ENCODE measurements at regions not wholly inside any gene's neighbourhood (a gene's known extent, or its start where the extent isn't known, plus 50 kb on each side); places are given as distances from the start of the nearest gene placed in this dataset.
"Not testable (repeated sequence)": the region's sequence is repeated elsewhere in the genome, so short reads cannot be mapped to it uniquely, and the experiment has no call there.

GRCh38 chr2:173568054-173568453, 213.4 kb downstream of the CDCA7 start:
- intact Hi-C loops (cut with DNase I) = no loop called here
- 58 to 62% methylated on average over 3 of the region's 3 CpGs for WGBS, 2 donors
- TF ChIP-seq POLR2A (IDR thresholded peaks at IDR 0.05) (no peak), CTCF (IDR thresholded peaks at IDR 0.05) (no peak)
- peaks cover 16 to 50% (median 19%) of the 10 kb centered on the region in 3 donors for H3K4me1 ChIP-seq
- H3K27me3 ChIP-seq = no peaks in the 10 kb centered on the region
- H3K9me3 ChIP-seq = no peaks in the 10 kb centered on the region
- DNase-seq = no peak
- no peaks in the 10 kb centered on the region for H3K36me3 ChIP-seq
- peak overlapping the region in 2 of 4 donors; percentile 28 to 44 for H3K27ac ChIP-seq
- no peak overlapping the region for H3K4me3 ChIP-seq

DNA sequence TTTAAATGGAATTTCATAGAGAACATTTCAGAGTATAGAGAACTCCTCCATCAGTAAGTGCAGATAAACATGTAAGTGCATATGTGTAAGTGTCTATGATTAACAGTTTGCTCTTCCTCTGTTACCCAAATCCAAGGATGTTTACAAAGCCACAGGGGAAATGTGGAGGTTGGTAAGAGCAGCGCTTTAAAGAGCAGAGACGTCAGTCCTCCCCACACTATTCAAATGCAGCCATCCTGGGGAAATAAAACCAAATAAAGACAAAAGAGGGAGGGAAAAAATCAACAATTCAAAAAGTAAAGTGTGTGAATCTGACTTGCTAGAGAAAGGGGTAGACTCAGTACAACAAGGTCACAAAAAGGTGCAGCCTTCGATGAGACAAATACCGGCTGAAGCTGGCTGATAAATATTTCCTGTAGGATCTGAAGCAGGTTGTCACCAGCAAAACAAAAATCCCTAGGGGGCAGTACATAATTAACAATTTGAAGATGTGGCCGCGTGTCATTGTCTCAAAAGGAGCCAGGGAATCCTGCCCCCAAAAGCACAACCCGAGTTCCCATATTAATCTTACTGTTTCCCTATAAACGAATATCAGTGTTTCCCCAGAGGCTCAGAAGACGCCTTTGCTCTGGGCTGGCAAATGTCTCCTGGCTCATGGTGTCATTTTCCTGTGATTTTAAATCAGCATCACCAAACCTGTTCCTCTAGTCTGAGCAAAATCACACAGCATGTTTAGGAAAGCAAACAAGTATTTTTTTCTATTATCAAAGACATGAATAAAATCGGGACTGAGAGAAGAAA, 216.5 kb downstream of the CDCA7 start:
- Histone ChIP-seq H3K27me3 (no peaks in the 10 kb centered on the region), H3K36me3 (no peaks in the 10 kb centered on the region), H3K4me1 (peaks cover 17 to 68% (median 19%) of the 10 kb centered on the region in 3 donors), H3K27ac (peak overlapping the region in 3 of 4 donors; percentile 69 to 84 (median 78)), H3K4me3 (peak overlapping the region in 3 of 4 donors; percentile 10 to 40 (median 19)), H3K9me3 (no peaks in the 10 kb centered on the region)
- no peak for DNase-seq
- intact Hi-C loops (cut with DNase I) = no loop called here
- WGBS, 2 donors = 6 to 8% methylated on average over 10 of the region's 10 CpGs
- TF ChIP-seq CTCF (IDR thresholded peaks at IDR 0.05) (peak; percentile 19 to 52 (median 30)), POLR2A (IDR thresholded peaks at IDR 0.05) (no peak)

GRCh38 chr2:173571887-173572680, 217.4 kb downstream of the CDCA7 start:
- H3K4me3 ChIP-seq = peak overlapping the region in 2 of 4 donors; percentile 10 to 40
- intact Hi-C loops (cut with DNase I) = no loop called here
- no peaks in the 10 kb centered on the region for H3K27me3 ChIP-seq
- peaks cover 17 to 65% (median 19%) of the 10 kb centered on the region in 3 donors for H3K4me1 ChIP-seq
- peak overlapping the region; percentile 8 to 84 (median 74) for H3K27ac ChIP-seq
- H3K9me3 ChIP-seq = no peaks in the 10 kb centered on the region
- TF ChIP-seq POLR2A (IDR thresholded peaks at IDR 0.05) (no peak), CTCF (IDR thresholded peaks at IDR 0.05) (no peak)
- WGBS, 2 donors = 31 to 39% methylated on average over 5 of the region's 5 CpGs
- no peaks in the 10 kb centered on the region for H3K36me3 ChIP-seq
- DNase-seq = no peak

- H3K27ac ChIP-seq = peak overlapping the region in 3 of 4 donors; percentile 69 to 84 (median 78)
- H3K27me3 ChIP-seq = no peaks in the 10 kb centered on the region
- H3K9me3 ChIP-seq = no peaks in the 10 kb centered on the region
- no peak for DNase-seq
- no peak for TF ChIP-seq POLR2A (IDR thresholded peaks at IDR 0.05)
- TF ChIP-seq CTCF (IDR thresholded peaks at IDR 0.05) = no peak
- H3K4me1 ChIP-seq = peaks cover 17 to 57% (median 17%) of the 10 kb centered on the region in 3 donors
- no peaks in the 10 kb centered on the region for H3K36me3 ChIP-seq
- WGBS, 2 donors = 78 to 79% methylated on average over 1 of the region's 1 CpG
- no peak overlapping the region for H3K4me3 ChIP-seq
- intact Hi-C loops (cut with DNase I) = no loop called here
These were observed 218.2 kb downstream of the CDCA7 start for GRCh38 chr2:173572848-173573247.

GRCh38 chr2:173573782-173574181, 219.1 kb downstream of the CDCA7 start:
- H3K4me1 ChIP-seq = peaks cover 16 to 53% (median 17%) of the 10 kb centered on the region in 3 donors
- H3K9me3 ChIP-seq; H3K36me3 ChIP-seq; H3K27ac ChIP-seq; H3K27me3 ChIP-seq; DNase-seq; H3K4me3 ChIP-seq; intact Hi-C loops (cut with DNase I): not testable (repeated sequence)
- WGBS, 2 donors = 75 to 90% methylated on average over 3 of the region's 3 CpGs
